Mesenchymal stem cell (in vitro differentiated cells and primary cell): ENCODE measurements at regions not wholly inside any gene's neighbourhood (a gene's known extent, or its start where the extent isn't known, plus 50 kb on each side); places are given as distances from the start of the nearest gene placed in this dataset.

Source experiments
- DNase-seq: peaks from one replicate; pipeline ENCODE4 v3.0.0-alpha.2; 2013
- H2AFZ ChIP-seq: one replicate; pipeline ENCODE4 v1.6.1; 2013; ENCODE audit warnings: low read depth, mild to moderate bottlenecking, control low read depth, inconsistent platforms, low read length, moderate library complexity
- H2AK5ac ChIP-seq: 2 replicates; pipeline ENCODE4 v1.6.1; 2013; ENCODE audit warnings: low read length, moderate library complexity, mild to moderate bottlenecking, inconsistent platforms; ENCODE audit not compliant: severe bottlenecking
- H2BK120ac ChIP-seq: one replicate; pipeline ENCODE4 v1.6.1; 2013; ENCODE audit warnings: low read depth, mild to moderate bottlenecking, inconsistent platforms, low read length, moderate library complexity
- H2BK12ac ChIP-seq, 2 experiments: one replicate each; pipeline ENCODE4 v1.6.1; 2013; ENCODE audit warnings: inconsistent platforms in 2 of 2, low read length in 2 of 2, mild to moderate bottlenecking in 2 of 2, moderate library complexity in 2 of 2, control low read depth in 1 of 2
- H2BK15ac ChIP-seq: one replicate; pipeline ENCODE4 v1.6.1; 2013; ENCODE audit warnings: mild to moderate bottlenecking, low read depth, inconsistent platforms; ENCODE audit not compliant: poor library complexity, severe bottlenecking
- H2BK5ac ChIP-seq: 2 replicates; pipeline ENCODE4 v1.6.1; 2013; ENCODE audit warnings: low read depth, mild to moderate bottlenecking, low read length, control low read depth, inconsistent platforms; ENCODE audit not compliant: poor library complexity, severe bottlenecking
- H3K14ac ChIP-seq, 2 experiments: one replicate each; pipeline ENCODE4 v1.6.1; 2013; ENCODE audit warnings: inconsistent platforms in 2 of 2, low read length in 2 of 2, control low read depth in 1 of 2, mild to moderate bottlenecking in 1 of 2, moderate library complexity in 1 of 2
- H3K18ac ChIP-seq, 2 experiments: one replicate each; pipeline ENCODE4 v1.6.1; 2013; ENCODE audit warnings: inconsistent platforms in 2 of 2, low read length in 2 of 2, control low read depth in 1 of 2, low read depth in 1 of 2, mild to moderate bottlenecking in 1 of 2
- H3K23ac ChIP-seq, 2 experiments: one replicate each; pipeline ENCODE4 v1.6.1; 2013; ENCODE audit warnings: inconsistent platforms in 2 of 2, low read length in 2 of 2, mild to moderate bottlenecking in 2 of 2, moderate library complexity in 2 of 2, control low read depth in 1 of 2
- H3K27ac ChIP-seq: 2 replicates; pipeline ENCODE4 v1.5.1; 2013; ENCODE audit warnings: mild to moderate bottlenecking, moderate library complexity, low read length, control low read depth, inconsistent platforms; ENCODE audit not compliant: poor library complexity, severe bottlenecking
- H3K27me3 ChIP-seq, 2 experiments: 2 replicates each; pipeline versions ENCODE4 v1.6.1 to v1.7.0; 2013; ENCODE audit warnings: low read length in 2 of 2, mild to moderate bottlenecking in 2 of 2, moderate library complexity in 2 of 2, control low read depth in 1 of 2, inconsistent platforms in 1 of 2; ENCODE audit not compliant: control insufficient read depth in 1 of 2, insufficient read depth in 1 of 2
- H3K36me3 ChIP-seq, 2 experiments: 2 replicates each; pipeline versions ENCODE4 v1.6.1 to v1.7.0; 2013; ENCODE audit warnings: low read length in 2 of 2, control low read depth in 1 of 2, inconsistent platforms in 1 of 2, low read depth in 1 of 2, mild to moderate bottlenecking in 1 of 2; ENCODE audit not compliant: insufficient read depth in 2 of 2, control insufficient read depth in 1 of 2
- H3K4ac ChIP-seq, 2 experiments: one replicate each; pipeline ENCODE4 v1.6.1; 2013; ENCODE audit warnings: inconsistent platforms in 2 of 2, low read length in 2 of 2, mild to moderate bottlenecking in 2 of 2, moderate library complexity in 2 of 2, control low read depth in 1 of 2, low read depth in 1 of 2
- H3K4me1 ChIP-seq: 2 replicates; pipeline ENCODE4 v1.6.1; 2013; ENCODE audit warnings: low read depth, low read length, control low read depth; ENCODE audit not compliant: control insufficient read depth, insufficient read depth
- H3K4me2 ChIP-seq: 2 replicates; pipeline ENCODE4 v1.6.1; 2013; ENCODE audit warnings: low read length, mild to moderate bottlenecking, inconsistent platforms; ENCODE audit not compliant: poor library complexity, severe bottlenecking
- H3K4me3 ChIP-seq, 2 experiments: 2 replicates each; pipeline versions ENCODE4 v1.5.1 to v1.7.0; 2013; ENCODE audit warnings: low read length in 2 of 2, mild to moderate bottlenecking in 2 of 2, control low read depth in 1 of 2, low read depth in 1 of 2; ENCODE audit not compliant: insufficient read depth in 1 of 2
- H3K79me1 ChIP-seq: replicated peaks from 2 replicates; pipeline ENCODE4 v1.6.1; 2013; ENCODE audit warnings: mild to moderate bottlenecking, control low read depth, low read length, inconsistent platforms; ENCODE audit not compliant: poor library complexity, severe bottlenecking
- H3K9ac ChIP-seq: 2 replicates; pipeline ENCODE4 v1.7.0; 2013; ENCODE audit warnings: mild to moderate bottlenecking, low read length, moderate library complexity
- H3K9me3 ChIP-seq: 2 replicates; pipeline ENCODE4 v1.7.0; 2013; ENCODE audit warnings: mild to moderate bottlenecking, low read length; ENCODE audit not compliant: control insufficient read depth
- H4K8ac ChIP-seq: one replicate; pipeline ENCODE4 v1.6.1; 2013; ENCODE audit warnings: inconsistent platforms, mild to moderate bottlenecking, low read length, moderate library complexity
- H4K91ac ChIP-seq: one replicate; pipeline ENCODE4 v1.6.1; 2013; ENCODE audit warnings: mild to moderate bottlenecking, low read length, inconsistent platforms
- WGBS: methylation state at CpG from one replicate; pipeline ENCODE4 v1.1.7; 2013; ENCODE audit warnings: mixed read lengths; 5-methylcytosine and 5-hydroxymethylcytosine counted together

DNA sequence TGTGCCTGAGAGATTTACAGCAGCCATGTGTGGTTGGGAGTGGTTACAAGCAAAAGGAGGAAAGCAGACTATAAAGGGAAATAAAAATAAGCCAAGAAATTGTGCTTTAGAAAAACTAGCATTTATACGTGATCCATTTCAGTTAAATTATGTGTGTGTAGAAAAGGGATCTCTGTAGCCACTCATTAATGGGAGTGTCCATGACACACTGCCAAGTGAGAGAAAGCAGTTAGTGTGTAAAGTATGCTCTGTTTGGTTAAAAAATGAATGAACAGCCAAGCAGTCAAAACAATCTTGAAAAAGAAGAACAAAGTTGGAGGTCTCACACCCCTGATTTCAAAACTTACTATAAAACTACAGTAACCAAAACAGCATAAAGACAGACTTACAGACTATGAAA, 67.9 kb upstream of the GGTLC1 start:
- DNase-seq: no peak
- Histone ChIP-seq H3K79me1 (no peaks in the 10 kb centered on the region), H3K4me3 (no peak overlapping the region), H3K23ac (no peak overlapping the region), H2AFZ (no peak overlapping the region), H3K14ac (no peak overlapping the region), H3K36me3 (no peaks in the 10 kb centered on the region), H2BK15ac (no peak overlapping the region), H3K9ac (no peak overlapping the region), H3K9me3 (no peaks in the 10 kb centered on the region), H3K27ac (no peak overlapping the region), H2BK12ac (no peak overlapping the region), H4K91ac (no peak overlapping the region), H3K18ac (no peak overlapping the region), H3K27me3 (peaks cover 0 to 9% of the 10 kb centered on the region in 2 experiments), H4K8ac (no peak overlapping the region), H2BK120ac (no peak overlapping the region), H3K4ac (no peak overlapping the region), H2BK5ac (no peak overlapping the region), H3K4me1 (no peaks in the 10 kb centered on the region), H3K4me2 (no peak overlapping the region), H2AK5ac (no peak overlapping the region)
- WGBS: 82% methylated on average over 1 of the region's 1 CpG

DNA sequence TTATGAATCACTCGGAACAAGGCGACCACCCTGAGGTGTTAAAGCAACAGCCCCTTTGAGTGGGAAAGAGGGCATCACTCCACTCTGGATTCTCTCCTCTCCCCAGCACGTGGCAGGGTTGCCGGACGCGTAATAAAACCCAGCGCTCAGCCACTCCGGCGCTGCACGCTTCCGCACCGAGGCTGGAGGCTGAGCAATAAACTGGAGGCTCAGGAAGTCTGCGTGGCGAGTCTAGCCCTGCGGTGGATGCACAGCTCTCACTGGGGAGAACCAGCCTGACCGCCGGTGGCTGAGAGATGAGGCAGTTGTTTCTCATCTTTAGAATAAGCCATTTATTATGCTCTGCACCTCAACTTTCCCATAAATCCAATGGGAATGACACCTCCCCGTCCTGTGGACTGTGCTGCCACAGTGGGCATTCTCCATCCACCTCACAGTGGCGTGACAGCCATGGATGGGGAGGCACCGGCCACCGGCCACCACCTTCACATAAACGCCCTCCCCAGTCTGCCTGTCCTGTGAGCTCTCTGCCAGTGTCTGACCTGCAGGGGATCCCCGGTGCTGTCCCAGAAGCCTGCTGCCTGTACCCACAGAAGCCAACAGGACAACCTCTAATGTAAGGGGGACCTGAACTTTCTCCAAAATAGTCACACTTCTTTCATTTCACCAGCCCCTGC, 64.2 kb upstream of the GGTLC1 start:
- Histone ChIP-seq H2BK120ac (no peak overlapping the region), H3K9me3 (no peaks in the 10 kb centered on the region), H3K4ac (no peak overlapping the region), H3K79me1 (no peaks in the 10 kb centered on the region), H3K14ac (no peak overlapping the region), H3K4me3 (no peak overlapping the region), H2BK12ac (no peak overlapping the region), H3K4me2 (no peak overlapping the region), H2AK5ac (no peak overlapping the region), H3K27me3 (peaks cover 0 to 38% of the 10 kb centered on the region in 2 experiments), H2BK5ac (no peak overlapping the region), H2AFZ (no peak overlapping the region), H4K8ac (no peak overlapping the region), H4K91ac (no peak overlapping the region), H3K18ac (no peak overlapping the region), H3K9ac (no peak overlapping the region), H3K27ac (no peak overlapping the region), H3K4me1 (no peaks in the 10 kb centered on the region), H3K23ac (no peak overlapping the region), H3K36me3 (no peaks in the 10 kb centered on the region), H2BK15ac (no peak overlapping the region)
- WGBS: 87% methylated on average over 23 of the region's 23 CpGs
- DNase-seq: no peak

DNA sequence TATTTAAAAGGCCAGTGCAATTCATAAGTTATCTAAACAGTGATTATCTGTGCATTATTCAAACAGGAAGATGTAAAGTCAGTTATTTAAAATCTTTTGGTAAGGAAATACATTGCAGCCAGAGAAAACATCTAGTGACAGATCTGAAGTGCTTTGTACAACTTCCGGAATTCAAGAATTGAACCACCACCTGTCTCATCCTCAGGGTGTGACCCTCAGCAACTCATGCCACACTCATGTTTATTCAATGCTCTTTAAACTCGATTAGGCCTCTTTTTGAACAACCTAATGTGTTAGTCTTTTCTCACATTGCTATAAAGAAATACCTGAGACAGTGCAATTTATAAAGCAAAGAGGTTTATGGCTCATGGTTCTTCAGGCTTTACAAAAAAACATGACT, 62.6 kb upstream of the GGTLC1 start:
- no peak overlapping the region for H2AK5ac ChIP-seq
- H3K27me3 ChIP-seq: peaks cover 0 to 39% of the 10 kb centered on the region in 2 experiments
- WGBS: 90% methylated on average over 1 of the region's 2 CpGs
- no peak overlapping the region for H4K91ac ChIP-seq
- no peak overlapping the region for H3K9ac ChIP-seq
- H3K18ac ChIP-seq: no peak overlapping the region
- no peaks in the 10 kb centered on the region for H3K4me1 ChIP-seq
- no peak overlapping the region for H2BK12ac ChIP-seq
- no peak overlapping the region for H3K4me3 ChIP-seq
- no peak overlapping the region for H2BK120ac ChIP-seq
- H2AFZ ChIP-seq: no peak overlapping the region
- H3K79me1 ChIP-seq: no peaks in the 10 kb centered on the region
- H2BK15ac ChIP-seq: no peak overlapping the region
- H3K23ac ChIP-seq: no peak overlapping the region
- no peak overlapping the region for H3K14ac ChIP-seq
- no peaks in the 10 kb centered on the region for H3K9me3 ChIP-seq
- H4K8ac ChIP-seq: no peak overlapping the region
- no peak overlapping the region for H3K4ac ChIP-seq
- no peak for DNase-seq
- no peak overlapping the region for H3K4me2 ChIP-seq
- no peak overlapping the region for H2BK5ac ChIP-seq
- no peaks in the 10 kb centered on the region for H3K36me3 ChIP-seq
- no peak overlapping the region for H3K27ac ChIP-seq

DNA sequence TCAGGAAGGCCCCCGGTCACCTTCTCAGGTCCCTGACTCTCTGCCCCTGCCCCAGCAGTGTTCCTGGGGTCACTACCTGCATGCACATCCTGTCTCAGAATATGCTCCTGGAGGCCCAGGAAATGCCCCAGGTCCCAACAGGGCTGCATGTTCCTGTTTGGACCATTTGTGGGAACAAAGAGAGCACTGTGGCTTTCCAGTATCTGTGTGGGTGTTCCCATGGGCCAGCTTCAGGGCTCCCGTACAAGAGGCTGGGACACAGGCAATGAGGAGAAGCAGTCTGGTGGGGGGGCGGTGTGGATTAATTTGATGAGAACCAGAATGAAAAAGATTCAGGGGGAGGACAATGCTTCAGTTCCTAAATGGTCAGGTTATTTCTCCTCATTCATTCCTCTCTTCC, 61.5 kb upstream of the GGTLC1 start:
- DNase-seq: no peak
- Histone ChIP-seq H3K79me1 (no peaks in the 10 kb centered on the region), H3K4me2 (no peak overlapping the region), H2BK12ac (no peak overlapping the region), H3K9ac (no peak overlapping the region), H2BK120ac (no peak overlapping the region), H3K4me3 (no peak overlapping the region), H2AFZ (no peak overlapping the region), H3K9me3 (no peaks in the 10 kb centered on the region), H3K36me3 (no peaks in the 10 kb centered on the region), H3K4me1 (no peaks in the 10 kb centered on the region), H3K18ac (no peak overlapping the region), H3K4ac (no peak overlapping the region), H4K91ac (no peak overlapping the region), H2BK15ac (no peak overlapping the region), H4K8ac (no peak overlapping the region), H3K23ac (no peak overlapping the region), H3K27me3 (peaks cover 0 to 48% of the 10 kb centered on the region in 2 experiments), H3K14ac (no peak overlapping the region), H2AK5ac (no peak overlapping the region), H3K27ac (no peak overlapping the region), H2BK5ac (no peak overlapping the region)
- 56% methylated on average over 1 of the region's 3 CpGs for WGBS
